ENCODE measurements at regions not wholly inside any gene's neighbourhood (a gene's known extent, or its start where the extent isn't known, plus 50 kb on each side); places are given as distances from the start of the nearest gene placed in this dataset.

DNA sequence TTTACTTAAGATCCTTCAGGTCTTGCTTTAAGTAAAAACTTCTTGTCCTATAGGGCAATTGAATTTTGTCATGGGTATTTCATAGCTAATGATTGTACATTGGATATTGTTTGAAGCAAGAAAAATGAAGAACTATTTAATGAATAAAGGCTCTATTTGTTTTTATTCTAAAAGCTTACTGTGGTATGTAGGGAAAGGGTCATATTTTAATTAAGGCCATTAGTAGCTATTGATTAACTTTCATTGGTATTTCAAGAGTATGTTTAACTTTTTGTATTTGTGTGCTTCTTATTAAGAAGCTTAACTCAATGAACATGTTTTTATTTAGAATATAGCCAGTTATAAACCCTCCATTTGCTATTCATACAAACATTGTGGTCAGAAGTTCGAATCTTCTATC lies 1951.8 kb upstream of the ADGRL3 start:
- TF ChIP-seq POLR2AphosphoS5 (IDR thresholded peaks at IDR 0.05) (no peak), POLR2A (IDR thresholded peaks at IDR 0.05) (no peak)
- TF ChIP-seq, protein P1, sequence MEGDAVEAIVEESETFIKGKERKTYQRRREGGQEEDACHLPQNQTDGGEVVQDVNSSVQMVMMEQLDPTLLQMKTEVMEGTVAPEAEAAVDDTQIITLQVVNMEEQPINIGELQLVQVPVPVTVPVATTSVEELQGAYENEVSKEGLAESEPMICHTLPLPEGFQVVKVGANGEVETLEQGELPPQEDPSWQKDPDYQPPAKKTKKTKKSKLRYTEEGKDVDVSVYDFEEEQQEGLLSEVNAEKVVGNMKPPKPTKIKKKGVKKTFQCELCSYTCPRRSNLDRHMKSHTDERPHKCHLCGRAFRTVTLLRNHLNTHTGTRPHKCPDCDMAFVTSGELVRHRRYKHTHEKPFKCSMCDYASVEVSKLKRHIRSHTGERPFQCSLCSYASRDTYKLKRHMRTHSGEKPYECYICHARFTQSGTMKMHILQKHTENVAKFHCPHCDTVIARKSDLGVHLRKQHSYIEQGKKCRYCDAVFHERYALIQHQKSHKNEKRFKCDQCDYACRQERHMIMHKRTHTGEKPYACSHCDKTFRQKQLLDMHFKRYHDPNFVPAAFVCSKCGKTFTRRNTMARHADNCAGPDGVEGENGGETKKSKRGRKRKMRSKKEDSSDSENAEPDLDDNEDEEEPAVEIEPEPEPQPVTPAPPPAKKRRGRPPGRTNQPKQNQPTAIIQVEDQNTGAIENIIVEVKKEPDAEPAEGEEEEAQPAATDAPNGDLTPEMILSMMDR (IDR thresholded peaks at IDR 0.05): no peak

Data from upper lobe of left lung (tissue), 4 donors.